K562 (cell line): ENCODE measurements at regions not wholly inside any gene's neighbourhood (a gene's known extent, or its start where the extent isn't known, plus 50 kb on each side); places are given as distances from the start of the nearest gene placed in this dataset.

ENCODE experiments used
- ATAC-seq: fragments of 200-7000 bp; cut with Tn5 transposase; 3 replicates; pipeline ENCODE4 v1.9.1; 2020; ENCODE audit warnings: moderate library complexity
- BruUV-seq: library from RNA; stranded (reverse); fragments of 400-500 nt; replicated peaks from 2 replicates; lab custom pipeline; 2021; lab: Mats Ljungman, UMichigan
- CTCF ChIA-PET: fragments of 300-600 bp; formaldehyde crosslinking; extraction: SDS; loops from one replicate; lab custom pipeline; 2021; ENCODE audit warnings: low intra/inter-chr PET ratio; lab: Yijun Ruan, JAX
- POLR2A ChIA-PET: fragments of 300-600, 350-650 bp; sonication (Branson Sonifier 250); formaldehyde crosslinking; extraction: SDS; loops from one replicate; lab custom pipeline; 2021; ENCODE audit warnings: antibody characterized with exemption, inconsistent platforms; lab: Yijun Ruan, JAX
- DNase-seq, 4 experiments: peaks; one replicate each; pipeline versions ENCODE4 v3.0.0 to v3.0.0-alpha.2; 2011 to 2018; ENCODE audit warnings: low spot score in 3 of 4, mixed read lengths in 3 of 4; ENCODE audit errors: extremely low read depth in 1 of 4
- FAIRE-seq: peaks from 2 replicates; lab custom pipeline; 2011; peaks lifted over from hg19 to GRCh38; lab: Jason Lieb, UNC
- H2AFZ ChIP-seq: 2 replicates; pipeline ENCODE4 v1.6.0; 2011; ENCODE audit warnings: low read depth, low read length, control low read depth, inconsistent platforms
- H3K27ac ChIP-seq: fragments of 200-600 bp; 3 replicates; pipeline ENCODE4 v1.8.0; 2011; ENCODE audit warnings: low read depth, mild to moderate bottlenecking, control low read depth, inconsistent platforms, low read length, moderate library complexity, mixed read lengths; ENCODE audit errors: extremely low read depth
- H3K27me3 ChIP-seq, 2 experiments: fragments of 300-600 bp in 1 of 2; 2 replicates in 1 of 2; 3 replicates in 1 of 2; pipeline versions ENCODE4 v1.6.0 to v1.8.0; 2011; ENCODE audit warnings: inconsistent platforms in 2 of 2, low read length in 2 of 2, mild to moderate bottlenecking in 1 of 2, mixed read lengths in 1 of 2, moderate library complexity in 1 of 2; ENCODE audit not compliant: control insufficient read depth in 2 of 2, insufficient read depth in 2 of 2
- H3K36me3 ChIP-seq: fragments of 300-600 bp; 3 replicates; pipeline ENCODE4 v1.8.0; 2011; ENCODE audit warnings: mild to moderate bottlenecking, low read length, inconsistent platforms; ENCODE audit not compliant: control insufficient read depth, insufficient read depth
- H3K4me1 ChIP-seq, 2 experiments: fragments of 200-600 bp in 1 of 2; replicated peaks in 1 of 2; 2 replicates in 1 of 2; 3 replicates in 1 of 2; pipeline versions ENCODE4 v1.5.1 to v1.8.0; 2011; ENCODE audit warnings: inconsistent platforms in 2 of 2, low read length in 2 of 2, mild to moderate bottlenecking in 1 of 2, mixed read lengths in 1 of 2, moderate library complexity in 1 of 2; ENCODE audit not compliant: control insufficient read depth in 2 of 2, insufficient read depth in 2 of 2
- H3K4me2 ChIP-seq: 2 replicates; pipeline ENCODE4 v1.6.1; 2011; ENCODE audit warnings: low read length, control low read depth, inconsistent platforms, mixed read lengths; ENCODE audit not compliant: insufficient read depth
- H3K4me3 ChIP-seq: fragments of 200-600 bp; sonication (generic), shearing (Covaris generic); 2 replicates; pipeline ENCODE4 v1.5.1; 2016; ENCODE audit warnings: control low read depth, inconsistent platforms
- H3K79me2 ChIP-seq: fragments of 200-600 bp; 3 replicates; pipeline ENCODE4 v1.8.0; 2011; ENCODE audit warnings: low read length, inconsistent platforms; ENCODE audit not compliant: control insufficient read depth, insufficient read depth
- H3K9ac ChIP-seq, 2 experiments: 2 replicates each; pipeline versions ENCODE4 v1.6.0 to v1.6.1; 2011; ENCODE audit warnings: low read depth in 2 of 2, low read length in 2 of 2, control low read depth in 1 of 2, inconsistent platforms in 1 of 2, mild to moderate bottlenecking in 1 of 2, mixed read lengths in 1 of 2; ENCODE audit not compliant: insufficient read depth in 1 of 2
- H3K9me1 ChIP-seq: one replicate; pipeline ENCODE4 v1.6.0; 2011; ENCODE audit warnings: inconsistent platforms, mild to moderate bottlenecking, low read length, moderate library complexity; ENCODE audit not compliant: control insufficient read depth, insufficient read depth
- H3K9me3 ChIP-seq: replicated peaks from 2 replicates; pipeline ENCODE4 v1.5.1; 2011; ENCODE audit warnings: low read depth, low read length, inconsistent platforms; ENCODE audit not compliant: control insufficient read depth, insufficient read depth
- H4K20me1 ChIP-seq: replicated peaks from 2 replicates; pipeline ENCODE4 v1.6.1; 2011; ENCODE audit warnings: low read length, inconsistent platforms, mixed read lengths; ENCODE audit not compliant: control insufficient read depth, insufficient read depth
- CTCF ChIP-seq, 3 experiments: IDR thresholded peaks in 2 of 3; conservative IDR thresholded peaks in 1 of 3; 2 replicates each; pipeline ENCODE4 v1.5.1; 2011 to 2012; ENCODE audit warnings: low read length in 3 of 3, mild to moderate bottlenecking in 3 of 3, control low read depth in 2 of 3, improper control_type of control experiment in 1 of 3, inconsistent platforms in 1 of 3, low read depth in 1 of 3, mixed read lengths in 1 of 3, moderate library complexity in 1 of 3; ENCODE audit not compliant: insufficient read depth in 2 of 3
- DPF2 ChIP-seq: fragments of 450-650 bp; IDR thresholded peaks from 2 replicates; pipeline ENCODE4 v1.6.1; 2016
- MCM2 ChIP-seq: fragments of 450-650 bp; IDR thresholded peaks from 2 replicates; pipeline ENCODE4 v1.6.1; 2017; ENCODE audit warnings: low read depth, mild to moderate bottlenecking
- NR3C1 ChIP-seq: sonication (generic); formaldehyde crosslinking; IDR thresholded peaks from 2 replicates; pipeline ENCODE4 v1.8.1; 2022; ENCODE audit warnings: missing genetic modification reagents
- NR4A1 ChIP-seq, 2 experiments: fragments of 250-450 bp in 1 of 2; fragments of 450-650 bp in 1 of 2; sonication (Bioruptor Pico) in 1 of 2; IDR thresholded peaks; 2 replicates each; pipeline versions ENCODE4 v1.4.0 to v1.6.1; 2016 to 2020; ENCODE audit warnings: mild to moderate bottlenecking in 2 of 2, missing compliant biosample characterization in 1 of 2, missing genetic modification characterization in 1 of 2, moderate library complexity in 1 of 2
- RAD21 ChIP-seq, 2 experiments: fragments of 250-450 bp in 1 of 2; fragments of 450-650 bp in 1 of 2; sonication (Bioruptor Pico) in 1 of 2; formaldehyde crosslinking in 1 of 2; IDR thresholded peaks in 1 of 2; conservative IDR thresholded peaks in 1 of 2; 2 replicates each; pipeline versions ENCODE4 v1.4.0 to v1.8.0; 2020 to 2022; ENCODE audit warnings: mild to moderate bottlenecking in 2 of 2, moderate library complexity in 1 of 2
- THAP12 ChIP-seq: fragments of 250-450 bp; sonication (Bioruptor Pico); IDR thresholded peaks from 2 replicates; pipeline ENCODE4 v1.9.0; 2021; ENCODE audit warnings: mild to moderate bottlenecking, inconsistent platforms
- USF2 ChIP-seq: sonication (generic); formaldehyde crosslinking; IDR thresholded peaks from 2 replicates; pipeline ENCODE4 v1.5.0; 2020; ENCODE audit warnings: missing genetic modification reagents
- ZNF583 ChIP-seq: fragments of 250-450 bp; sonication (Bioruptor Pico); IDR thresholded peaks from 2 replicates; pipeline ENCODE4 v1.4.0; 2020
- whole genome bisulfite sequencing: fragments of 100-300 bp; shearing (Covaris generic); methylation state at CpG from one replicate; pipeline ENCODE4 v1.1.6; 2016; ENCODE audit warnings: low coverage, mixed read lengths; ENCODE audit not compliant: insufficient coverage; ENCODE audit errors: missing lambda C conversion rate; 5-methylcytosine and 5-hydroxymethylcytosine counted together
- in situ Hi-C: fragments of 300-500 bp; cut with MboI; formaldehyde crosslinking; loops from 4 replicates; pipeline ENCODE4 v1.15.0; 2018; ENCODE audit warnings: inconsistent platforms, mixed read lengths
- intact Hi-C: fragments of 100-400 bp; cut with micrococcal nuclease; formaldehyde crosslinking; loops from 2 replicates; pipeline ENCODE4 v1.14.2; 2022

- intact Hi-C loops = no loop called here
- no peaks in the 10 kb centered on the region; the same call in 1 of the 2 replicates for H4K20me1 ChIP-seq
- H3K9ac ChIP-seq = no peak overlapping the region
- FAIRE-seq = no peak
- no peak overlapping the region for H3K4me2 ChIP-seq
- ATAC-seq = no peak
- H3K36me3 ChIP-seq = no peaks in the 10 kb centered on the region
- TF ChIP-seq USF2 (CRISPR knock-in tag) (no peak), NR3C1 (CRISPR knock-in tag) (no peak)
- H3K27me3 ChIP-seq = no peaks in the 10 kb centered on the region
- CTCF ChIA-PET = no interaction called here
- in situ Hi-C loops = no loop called here
- no peaks in the 10 kb centered on the region for H3K9me1 ChIP-seq
- no peak overlapping the region for H3K27ac ChIP-seq
- POLR2A ChIA-PET = no interaction called here
- no peak for DNase-seq
- no peak overlapping the region for H3K4me3 ChIP-seq
- BruUV-seq = no TSS peak
- no peak overlapping the region for H2AFZ ChIP-seq
- H3K4me1 ChIP-seq = no peaks in the 10 kb centered on the region
- no peaks in the 10 kb centered on the region for H3K9me3 ChIP-seq
- no peaks in the 10 kb centered on the region for H3K79me2 ChIP-seq
- 8% methylated on average over 2 of the region's 2 CpGs for WGBS
Measured at GRCh38 chr11:30125456-30125855, 105.4 kb upstream of the FSHB start.

GRCh38 chr11:30128269-30128932 lies 102.4 kb upstream of the FSHB start:
- Histone ChIP-seq H3K9me1 (no peaks in the 10 kb centered on the region), H3K4me2 (no peak overlapping the region), H3K4me3 (no peak overlapping the region), H3K36me3 (no peaks in the 10 kb centered on the region), H4K20me1 (no peaks in the 10 kb centered on the region; the same call in 1 of the 2 replicates), H3K79me2 (no peaks in the 10 kb centered on the region), H2AFZ (no peak overlapping the region), H3K9me3 (no peaks in the 10 kb centered on the region; the same call in 1 of the 2 replicates), H3K27ac (no peak overlapping the region), H3K27me3 (no peaks in the 10 kb centered on the region)
- ChIA-PET CTCF (no interaction called here), POLR2A (no interaction called here)
- no peak for ATAC-seq
- intact Hi-C loops = no loop called here
- no TSS peak for BruUV-seq
- 0% methylated on average over 3 of the region's 3 CpGs for WGBS
- no peak for FAIRE-seq
- DNase-seq = peak; percentile 9 to 18 (median 14)
- in situ Hi-C loops = no loop called here
- no peak for TF ChIP-seq THAP12 (CRISPR knock-in tag)
- TF ChIP-seq RAD21 (CRISPR knock-in tag; conservative IDR thresholded peaks at IDR 0.05 in 1 of 2, IDR thresholded peaks at IDR 0.05 in 1 of 2) = peak in 1 of 2 experiments; percentile 29; a peak in 1 of 4 replicates
- TF ChIP-seq NR4A1 (CRISPR knock-in tag; IDR thresholded peaks at IDR 0.05) = no peak
- no peak for TF ChIP-seq NR4A1 (tag; IDR thresholded peaks at IDR 0.05)
- TF ChIP-seq ZNF583 (CRISPR knock-in tag) = no peak
- TF ChIP-seq CTCF (IDR thresholded peaks at IDR 0.05 in 2 of 3, conservative IDR thresholded peaks at IDR 0.05 in 1 of 3; ENCODE audit: insufficient read depth in 2 of 3, low read depth in 1 of 3, low read length in 3 of 3) = peak in 2 of 3 experiments; percentile 23 to 30; a peak in 1 of 6 replicates
- no peak for TF ChIP-seq MCM2
- no peak for TF ChIP-seq DPF2
- TF ChIP-seq, all 486 proteins: peak for 2
- no peak overlapping the region for H3K9ac ChIP-seq
- H3K4me1 ChIP-seq = no peaks in the 10 kb centered on the region
